Right cardiac atrium (tissue), 5 donors: ENCODE measurements at regions not wholly inside any gene's neighbourhood (a gene's known extent, or its start where the extent isn't known, plus 50 kb on each side); places are given as distances from the start of the nearest gene placed in this dataset.

Source experiments
- ATAC-seq, 2 donors: fragments of 200-7000 bp; cut with Tn5 transposase; one replicate each; pipeline versions ENCODE4 v1.8.0 to v1.9.1; 2020; ENCODE audit warnings: moderate library complexity in 2 of 2, mild to moderate bottlenecking in 1 of 2
- DNase-seq, 3 donors: peaks; one replicate each; pipeline ENCODE4 v3.0.0-alpha.2; 2020
- H3K27ac ChIP-seq: one replicate; pipeline ENCODE4 v1.5.1; 2013; ENCODE audit warnings: mild to moderate bottlenecking, low read length, control low read depth, moderate library complexity
- H3K27me3 ChIP-seq: one replicate; pipeline ENCODE4 v1.6.1; 2013; ENCODE audit not compliant: control insufficient read depth, insufficient read depth
- H3K4me1 ChIP-seq: one replicate; pipeline ENCODE4 v1.6.1; 2013; ENCODE audit warnings: low read length; ENCODE audit not compliant: control insufficient read depth, insufficient read depth
- H3K4me3 ChIP-seq: one replicate; pipeline ENCODE4 v1.5.1; 2013; ENCODE audit warnings: low read length, control low read depth
- H3K9me3 ChIP-seq: one replicate; pipeline ENCODE4 v1.6.1; 2013; ENCODE audit warnings: low read length; ENCODE audit not compliant: control insufficient read depth
- WGBS: extraction: QIAGEN DNeasy Blood & Tissue Kit; methylation state at CpG from one replicate; pipeline ENCODE4 v1.1.7; 2013; 5-methylcytosine and 5-hydroxymethylcytosine counted together
- intact Hi-C, 4 donors: fragments of 100-400 bp; cut with DNase I; formaldehyde crosslinking; loops; one replicate each; pipeline versions ENCODE4 v1.11.0 to v1.14.0; 2022 to 2023
- donor health status: healthy with polysubstance abuse.
- donor health status: DM: no; HTN: yes; CAD: no.
- donor health status: DM: no; HTN: no; CAD: no.
- donor health status: DM: no; HTN: yes; CAD: no; lungs with severe emphysema.
- donor health status: DM: yes; HTN: yes; CAD: no.

- intact Hi-C loops, result no loop called here
- WGBS, result 89% methylated on average over 3 of the region's 3 CpGs
- ATAC-seq, result no peak
Measured at GRCh38 chr2:234818937-234819336, 132.9 kb upstream of the SH3BP4 start.

GRCh38 chr2:234816491-234816890 is 135.3 kb upstream of the SH3BP4 start:
- H3K4me1 ChIP-seq, result no peaks in the 10 kb centered on the region
- no peaks in the 10 kb centered on the region for H3K9me3 ChIP-seq
- H3K4me3 ChIP-seq, result no peak overlapping the region
- intact Hi-C loops, result no loop called here
- no peaks in the 10 kb centered on the region for H3K27me3 ChIP-seq
- WGBS, result 53% methylated on average over 10 of the region's 10 CpGs
- H3K27ac ChIP-seq, result no peak overlapping the region
- DNase-seq, result no peak
- ATAC-seq, result no peak

More at GRCh38 chr2:234818937-234819336, 132.9 kb upstream of the SH3BP4 start:
- Histone ChIP-seq H3K9me3 (no peaks in the 10 kb centered on the region), H3K27me3 (no peaks in the 10 kb centered on the region), H3K27ac (no peak overlapping the region), H3K4me3 (no peak overlapping the region), H3K4me1 (no peaks in the 10 kb centered on the region)
- DNase-seq, result no peak

- H3K4me1 ChIP-seq, result no peaks in the 10 kb centered on the region
- ATAC-seq, result no peak
- H3K4me3 ChIP-seq, result no peak overlapping the region
- no peak overlapping the region for H3K27ac ChIP-seq
- DNase-seq, result no peak
- H3K27me3 ChIP-seq, result no peaks in the 10 kb centered on the region
- H3K9me3 ChIP-seq, result no peaks in the 10 kb centered on the region
- intact Hi-C loops, result no loop called here
- WGBS, result 61% methylated on average over 4 of the region's 4 CpGs
Measured at GRCh38 chr2:234816056-234816455, 135.8 kb upstream of the SH3BP4 start.

- ATAC-seq (no peak), DNase-seq (no peak)
- no peaks in the 10 kb centered on the region for H3K4me1 ChIP-seq
- H3K27ac ChIP-seq, result no peak overlapping the region
- intact Hi-C loops, result no loop called here
- no peaks in the 10 kb centered on the region for H3K9me3 ChIP-seq
- WGBS, result 88% methylated on average over 5 of the region's 5 CpGs
- H3K27me3 ChIP-seq, result no peaks in the 10 kb centered on the region
- H3K4me3 ChIP-seq, result no peak overlapping the region
Measured at GRCh38 chr2:234814374-234814773, 137.4 kb upstream of the SH3BP4 start.

GRCh38 chr2:234812851-234813250 is 139.0 kb upstream of the SH3BP4 start:
- H3K9me3 ChIP-seq, result no peaks in the 10 kb centered on the region
- WGBS, result 46% methylated on average over 2 of the region's 2 CpGs
- intact Hi-C loops, result no loop called here
- DNase-seq, result no peak
- H3K4me3 ChIP-seq, result no peak overlapping the region
- H3K27ac ChIP-seq, result no peak overlapping the region
- H3K27me3 ChIP-seq, result no peaks in the 10 kb centered on the region
- H3K4me1 ChIP-seq, result no peaks in the 10 kb centered on the region
- ATAC-seq, result no peak

- intact Hi-C loops, result no loop called here
- no peak overlapping the region for H3K4me3 ChIP-seq
- no peaks in the 10 kb centered on the region for H3K27me3 ChIP-seq
- no peaks in the 10 kb centered on the region for H3K4me1 ChIP-seq
- H3K9me3 ChIP-seq, result no peaks in the 10 kb centered on the region
- H3K27ac ChIP-seq, result no peak overlapping the region
- ATAC-seq, result no peak
- no peak for DNase-seq
- 88% methylated on average over 2 of the region's 2 CpGs for WGBS
Measured at GRCh38 chr2:234808907-234809306, 142.9 kb upstream of the SH3BP4 start.

GRCh38 chr2:234806818-234807217 is 145.0 kb upstream of the SH3BP4 start:
- H3K9me3 ChIP-seq, result no peaks in the 10 kb centered on the region
- H3K4me1 ChIP-seq, result no peaks in the 10 kb centered on the region
- intact Hi-C loops, result no loop called here
- no peak for DNase-seq
- no peak overlapping the region for H3K4me3 ChIP-seq
- H3K27ac ChIP-seq, result no peak overlapping the region
- WGBS, result 91% methylated on average over 1 of the region's 1 CpG
- H3K27me3 ChIP-seq, result no peaks in the 10 kb centered on the region
- ATAC-seq, result no peak

- Histone ChIP-seq H3K27me3 (no peaks in the 10 kb centered on the region), H3K27ac (no peak overlapping the region), H3K9me3 (no peaks in the 10 kb centered on the region), H3K4me3 (no peak overlapping the region), H3K4me1 (no peaks in the 10 kb centered on the region)
- WGBS, result 90% methylated on average over 1 of the region's 1 CpG
- intact Hi-C loops, result no loop called here
- ATAC-seq (no peak), DNase-seq (no peak)
Measured at GRCh38 chr2:234805836-234806235, 146.0 kb upstream of the SH3BP4 start.

- H3K4me3 ChIP-seq, result no peak overlapping the region
- no peaks in the 10 kb centered on the region for H3K9me3 ChIP-seq
- H3K4me1 ChIP-seq, result no peaks in the 10 kb centered on the region
- H3K27ac ChIP-seq, result no peak overlapping the region
- whole genome bisulfite sequencing, result 0% methylated on average over 1 of the region's 1 CpG
- DNase-seq (no peak), ATAC-seq (no peak)
- no peaks in the 10 kb centered on the region for H3K27me3 ChIP-seq
- intact Hi-C loops, result no loop called here
Measured at GRCh38 chr2:234804704-234805103, 147.1 kb upstream of the SH3BP4 start.

- Histone ChIP-seq H3K4me1 (no peaks in the 10 kb centered on the region), H3K4me3 (no peak overlapping the region), H3K9me3 (no peaks in the 10 kb centered on the region), H3K27ac (no peak overlapping the region), H3K27me3 (no peaks in the 10 kb centered on the region)
- 93% methylated on average over 1 of the region's 1 CpG for WGBS
- DNase-seq (no peak), ATAC-seq (no peak)
- intact Hi-C loops, result no loop called here
Measured at GRCh38 chr2:234802845-234803171, 149.0 kb upstream of the SH3BP4 start.

- H3K4me1 ChIP-seq, result no peaks in the 10 kb centered on the region
- 73% methylated on average over 4 of the region's 4 CpGs for WGBS
- DNase-seq (no peak), ATAC-seq (no peak)
- H3K27ac ChIP-seq, result no peak overlapping the region
- no peak overlapping the region for H3K4me3 ChIP-seq
- no peaks in the 10 kb centered on the region for H3K9me3 ChIP-seq
- no peaks in the 10 kb centered on the region for H3K27me3 ChIP-seq
- intact Hi-C loops, result no loop called here
Measured at GRCh38 chr2:234802071-234802844, 149.6 kb upstream of the SH3BP4 start.
